ENCODE measurements at regions not wholly inside any gene's neighbourhood (a gene's known extent, or its start where the extent isn't known, plus 50 kb on each side); places are given as distances from the start of the nearest gene placed in this dataset.

- no peak for ATAC-seq
- ChIA-PET POLR2A (no interaction called here), SMC1A (ENCODE audit: uncharacterized antibody, unreplicated experiment) (no interaction called here), RAD21 (ENCODE audit: unreplicated experiment) (no interaction called here), CTCF (no interaction called here)
- no peak overlapping the region for H3K4me2 ChIP-seq (ENCODE audit: control insufficient read depth, insufficient read depth)
- no TSS peak for BruUV-seq (replicated peaks)
- WGBS (ENCODE audit: insufficient coverage, insufficient replicate concordance, low lambda C conversion rate, missing lambda C conversion rate): 14% methylated on average over 4 of the region's 4 CpGs
- no peak overlapping the region for H3K27ac ChIP-seq (ENCODE audit: control insufficient read depth, insufficient read depth)
- no peaks in the 10 kb centered on the region for H3K4me1 ChIP-seq (ENCODE audit: control insufficient read depth, insufficient read depth, low read length)
- no peak overlapping the region for H3K9ac ChIP-seq (ENCODE audit: control insufficient read depth, insufficient read depth, low read length)
- TF ChIP-seq MXI1 (IDR thresholded peaks at IDR 0.05; ENCODE audit: low read depth, low read length) (no peak), KDM1A (IDR thresholded peaks at IDR 0.05; ENCODE audit: borderline replicate concordance) (no peak), NFYB (IDR thresholded peaks at IDR 0.05; ENCODE audit: insufficient read depth, low read depth, low read length) (no peak), ZNF274 (IDR thresholded peaks at IDR 0.05; ENCODE audit: insufficient read depth, insufficient read length) (no peak), SUPT20H (IDR thresholded peaks at IDR 0.05; ENCODE audit: borderline replicate concordance, control insufficient read depth, low read depth, low read length) (no peak), SIX5 (IDR thresholded peaks at IDR 0.05; ENCODE audit: low read depth, low read length, severe bottlenecking) (no peak), BCL11A (IDR thresholded peaks at IDR 0.05; ENCODE audit: low read depth, low read length) (no peak)
- TF ChIP-seq, protein P1, sequence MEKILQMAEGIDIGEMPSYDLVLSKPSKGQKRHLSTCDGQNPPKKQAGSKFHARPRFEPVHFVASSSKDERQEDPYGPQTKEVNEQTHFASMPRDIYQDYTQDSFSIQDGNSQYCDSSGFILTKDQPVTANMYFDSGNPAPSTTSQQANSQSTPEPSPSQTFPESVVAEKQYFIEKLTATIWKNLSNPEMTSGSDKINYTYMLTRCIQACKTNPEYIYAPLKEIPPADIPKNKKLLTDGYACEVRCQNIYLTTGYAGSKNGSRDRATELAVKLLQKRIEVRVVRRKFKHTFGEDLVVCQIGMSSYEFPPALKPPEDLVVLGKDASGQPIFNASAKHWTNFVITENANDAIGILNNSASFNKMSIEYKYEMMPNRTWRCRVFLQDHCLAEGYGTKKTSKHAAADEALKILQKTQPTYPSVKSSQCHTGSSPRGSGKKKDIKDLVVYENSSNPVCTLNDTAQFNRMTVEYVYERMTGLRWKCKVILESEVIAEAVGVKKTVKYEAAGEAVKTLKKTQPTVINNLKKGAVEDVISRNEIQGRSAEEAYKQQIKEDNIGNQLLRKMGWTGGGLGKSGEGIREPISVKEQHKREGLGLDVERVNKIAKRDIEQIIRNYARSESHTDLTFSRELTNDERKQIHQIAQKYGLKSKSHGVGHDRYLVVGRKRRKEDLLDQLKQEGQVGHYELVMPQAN (conservative IDR thresholded peaks at IDR 0.05): no peak
- no peaks in the 10 kb centered on the region for H3K9me3 ChIP-seq (replicated peaks; ENCODE audit: control insufficient read depth, insufficient read depth, low read length)
- in situ Hi-C loops (cut with MboI) (no loop called here), intact Hi-C loops (cut with micrococcal nuclease; ENCODE audit: unreplicated experiment) (no loop called here)
- no peaks in the 10 kb centered on the region for H3K27me3 ChIP-seq (replicated peaks in 1 of 2; ENCODE audit: control insufficient read depth in 2 of 2, insufficient read depth in 2 of 2, low read length in 1 of 2)
- no peak for DNase-seq (ENCODE audit: low read depth, low spot score)
- H3K36me3 ChIP-seq (ENCODE audit: control insufficient read depth in 2 of 2, insufficient read depth in 2 of 2, low read length in 1 of 2): no peaks in the 10 kb centered on the region
- FAIRE-seq: no peak
- no peaks in the 10 kb centered on the region for H4K20me1 ChIP-seq (ENCODE audit: control insufficient read depth, insufficient read depth)
- H2AFZ ChIP-seq (ENCODE audit: control insufficient read depth, low read depth, low read length): no peak overlapping the region
- no peaks in the 10 kb centered on the region for H3K79me2 ChIP-seq (ENCODE audit: control insufficient read depth, insufficient read depth, low read length)
- H3K4me3 ChIP-seq: no peak overlapping the region
Measured at GRCh38 chr10:37473906-37474305, 348.5 kb downstream of the ANKRD30A start.

Data from GM12878 (cell line).